ENCODE measurements at regions not wholly inside any gene's neighbourhood (a gene's known extent, or its start where the extent isn't known, plus 50 kb on each side); places are given as distances from the start of the nearest gene placed in this dataset.

GRCh38 chr13:60986301-60986700 lies 429.3 kb downstream of the PCDH20 start:
- 29% methylated on average over 1 of the region's 1 CpG for WGBS (ENCODE audit: low lambda C conversion rate)

More at GRCh38 chr13:60986301-60986700, 429.3 kb downstream of the PCDH20 start:
- H3K79me2 ChIP-seq (ENCODE audit: insufficient read depth) = no peaks in the 10 kb centered on the region
- no peak overlapping the region for H3K9ac ChIP-seq
- no peaks in the 10 kb centered on the region for H3K9me3 ChIP-seq
- H3K9me2 ChIP-seq = no peaks in the 10 kb centered on the region
- ChIA-PET CTCF (no interaction called here), POLR2A (no interaction called here)
- H3F3A ChIP-seq (replicated peaks; ENCODE audit: insufficient read depth) = no peaks in the 10 kb centered on the region
- no peaks in the 10 kb centered on the region for H4K20me1 ChIP-seq (ENCODE audit: insufficient read depth)
- TF ChIP-seq CHD2 (IDR thresholded peaks at IDR 0.05; ENCODE audit: low read length, partially characterized antibody) (no peak), FOXM1 (IDR thresholded peaks at IDR 0.05; ENCODE audit: low read depth) (no peak), NFIC (IDR thresholded peaks at IDR 0.05; ENCODE audit: borderline replicate concordance) (no peak), EP300 (IDR thresholded peaks at IDR 0.05; ENCODE audit: borderline replicate concordance in 1 of 2, low read depth in 1 of 2, low read length in 1 of 2) (no peak), RXRA (IDR thresholded peaks at IDR 0.05; ENCODE audit: borderline replicate concordance, low read depth) (no peak), REST (IDR thresholded peaks at IDR 0.05; ENCODE audit: low read depth, low read length) (no peak), GABPA (IDR thresholded peaks at IDR 0.05; ENCODE audit: low read depth) (no peak), IRF3 (IDR thresholded peaks at IDR 0.05; ENCODE audit: low read depth, low read length) (no peak), ELF1 (IDR thresholded peaks at IDR 0.05) (no peak), POLR2AphosphoS5 (IDR thresholded peaks at IDR 0.05; ENCODE audit: low read depth, low read length) (no peak), EZH2phosphoT487 (IDR thresholded peaks at IDR 0.05; ENCODE audit: borderline replicate concordance, low read depth) (no peak), FOSL2 (IDR thresholded peaks at IDR 0.05; ENCODE audit: borderline replicate concordance, low read depth) (no peak), RCOR1 (IDR thresholded peaks at IDR 0.05; ENCODE audit: low read length) (no peak), YY1 (IDR thresholded peaks at IDR 0.05; ENCODE audit: low read depth) (no peak), MXI1 (IDR thresholded peaks at IDR 0.05; ENCODE audit: low read depth, low read length) (no peak), USF2 (IDR thresholded peaks at IDR 0.05; ENCODE audit: borderline replicate concordance, low read depth, low read length) (no peak)
- no peaks in the 10 kb centered on the region for H3K36me3 ChIP-seq (replicated peaks in 1 of 2; ENCODE audit: control insufficient read depth in 1 of 2, insufficient read depth in 2 of 2, low read length in 1 of 2)
- no peak overlapping the region for H3K4me3 ChIP-seq (ENCODE audit: low read depth in 2 of 2, low read length in 1 of 2)
- DNase-seq = no peak
- no peaks in the 10 kb centered on the region for H3K27me3 ChIP-seq (ENCODE audit: insufficient read depth)
- H3K4me1 ChIP-seq (ENCODE audit: control insufficient read depth in 1 of 2, insufficient read depth in 2 of 2, low read depth in 1 of 2, low read length in 1 of 2) = no peaks in the 10 kb centered on the region
- H3K4me2 ChIP-seq = no peak overlapping the region
- H2AFZ ChIP-seq (ENCODE audit: low read depth) = no peak overlapping the region
- no peak overlapping the region for H3K27ac ChIP-seq (ENCODE audit: low read depth in 2 of 2, low read length in 1 of 2)

Data from SK-N-SH (cell line).